ENCODE measurements at regions not wholly inside any gene's neighbourhood (a gene's known extent, or its start where the extent isn't known, plus 50 kb on each side); places are given as distances from the start of the nearest gene placed in this dataset.

GRCh38 chr5:153439130-153439529 is 51.3 kb upstream of the GRIA1 start:
- DNase-seq = no peak
- no peak overlapping the region for H3K4me3 Mint-ChIP-seq (ENCODE audit: low read depth, unreplicated experiment)
- no peaks in the 10 kb centered on the region for H3K36me3 Mint-ChIP-seq (ENCODE audit: insufficient read depth, unreplicated experiment)
- H3K4me1 Mint-ChIP-seq (ENCODE audit: low read depth, unreplicated experiment) = no peaks in the 10 kb centered on the region
- CTCF ChIA-PET = no interaction called here
- no peaks in the 10 kb centered on the region for H3K27me3 Mint-ChIP-seq (ENCODE audit: unreplicated experiment)
- no peak for TF ChIP-seq CTCF (IDR thresholded peaks at IDR 0.05; ENCODE audit: unreplicated experiment)
- H3K27ac Mint-ChIP-seq (ENCODE audit: unreplicated experiment) = no peak overlapping the region
- no TSS peak for BruUV-seq (replicated peaks)
- H3K9me3 Mint-ChIP-seq (ENCODE audit: low read depth, unreplicated experiment) = no peaks in the 10 kb centered on the region
- intact Hi-C loops (cut with micrococcal nuclease; ENCODE audit: unreplicated experiment) = no loop called here

Measured in Calu3 (cell line).